HCT116 (cell line): ENCODE measurements at regions not wholly inside any gene's neighbourhood (a gene's known extent, or its start where the extent isn't known, plus 50 kb on each side); places are given as distances from the start of the nearest gene placed in this dataset.
"Not testable (repeated sequence)": the region's sequence is repeated elsewhere in the genome, so short reads cannot be mapped to it uniquely, and the experiment has no call there.

Experiments
- ATAC-seq: fragments of 200-7000 bp; cut with Tn5 transposase; 2 replicates; pipeline ENCODE4 v1.9.1; 2020; ENCODE audit warnings: mild to moderate bottlenecking, moderate library complexity
- BruUV-seq: library from RNA; stranded (reverse); fragments of 400-500 nt; replicated peaks from 2 replicates; lab custom pipeline; 2021; lab: Mats Ljungman, UMichigan
- CTCF ChIA-PET: fragments of 300-600 bp; sonication (Branson Sonifier 250); formaldehyde crosslinking; loops from one replicate; lab custom pipeline; 2021; ENCODE audit warnings: antibody characterized with exemption; lab: Charles Lee
- POLR2A ChIA-PET: fragments of 300-600, 350-600 bp; sonication (Branson Sonifier 250); formaldehyde crosslinking; loops from one replicate; lab custom pipeline; 2021; ENCODE audit warnings: antibody characterized with exemption; lab: Charles Lee
- RAD21 ChIA-PET, 2 experiments: fragments of 300-600 bp; sonication (Branson Sonifier 250); formaldehyde crosslinking; loops; one replicate each; lab custom pipeline; 2023; ENCODE audit warnings: low total read pairs in 2 of 2; ENCODE audit not compliant: uncharacterized antibody in 2 of 2, unreplicated experiment in 2 of 2, low non-redundant PET in 1 of 2; lab: Charles Lee
- DNase-seq: peaks from one replicate; pipeline ENCODE4 v3.0.0-alpha.2; 2010; ENCODE audit warnings: low read depth, low spot score
- H2AFZ ChIP-seq: fragments of 200-600 bp; shearing (Covaris generic), sonication (generic); 2 replicates; pipeline ENCODE4 v1.6.1; 2017; ENCODE audit warnings: low read depth, mixed run types, mixed read lengths, antibody characterized with exemption, low read length; ENCODE audit not compliant: poor library complexity, severe bottlenecking
- H3K27ac ChIP-seq: 2 replicates; pipeline ENCODE4 v1.5.1; 2012; ENCODE audit warnings: low read depth, low read length
- H3K27me3 ChIP-seq: fragments of 200-600 bp; sonication (generic); 2 replicates; pipeline ENCODE4 v1.6.1; 2016; ENCODE audit warnings: mixed run types, low read length, mixed read lengths; ENCODE audit not compliant: insufficient read depth
- H3K36me3 ChIP-seq, 2 experiments: fragments of 200-500 bp in 1 of 2; fragments of 200-600 bp in 1 of 2; sonication (Bioruptor generic) in 1 of 2; sonication (generic) in 1 of 2; 2 replicates each; pipeline versions ENCODE4 v1.5.1 to v1.6.1; 2014 to 2016; ENCODE audit warnings: low read length in 2 of 2, inconsistent platforms in 1 of 2, mixed read lengths in 1 of 2, mixed run types in 1 of 2; ENCODE audit not compliant: insufficient read depth in 2 of 2, control insufficient read depth in 1 of 2
- H3K4me1 ChIP-seq, 2 experiments: fragments of 200-600 bp in 1 of 2; sonication (generic) in 1 of 2; 2 replicates each; pipeline versions ENCODE4 v1.5.1 to v1.6.1; 2012 to 2017; ENCODE audit warnings: low read length in 2 of 2, inconsistent platforms in 1 of 2, mild to moderate bottlenecking in 1 of 2, mixed read lengths in 1 of 2, mixed run types in 1 of 2, moderate library complexity in 1 of 2; ENCODE audit not compliant: insufficient read depth in 2 of 2, control insufficient read depth in 1 of 2
- H3K4me2 ChIP-seq: fragments of 200-600 bp; sonication (generic); 2 replicates; pipeline ENCODE4 v1.6.1; 2017; ENCODE audit warnings: mixed run types, low read length, mixed read lengths
- H3K4me3 ChIP-seq, 2 experiments: fragments of 200-600 bp in 1 of 2; sonication (generic) in 1 of 2; replicated peaks in 1 of 2; 2 replicates each; pipeline ENCODE4 v1.5.1; 2011 to 2016; ENCODE audit warnings: low read length in 2 of 2, control low read depth in 1 of 2, low read depth in 1 of 2, mild to moderate bottlenecking in 1 of 2, mixed read lengths in 1 of 2, mixed run types in 1 of 2
- H3K79me2 ChIP-seq: fragments of 200-600 bp; sonication (generic); 2 replicates; pipeline ENCODE4 v1.6.1; 2017; ENCODE audit warnings: mild to moderate bottlenecking, mixed run types, low read length, moderate library complexity, mixed read lengths; ENCODE audit not compliant: insufficient read depth
- H3K9ac ChIP-seq: fragments of 200-600 bp; sonication (generic); 2 replicates; pipeline ENCODE4 v1.6.1; 2016; ENCODE audit warnings: low read length, mixed read lengths
- H3K9me2 ChIP-seq: fragments of 200-600 bp; sonication (generic), shearing (Covaris generic); 2 replicates; pipeline ENCODE4 v1.6.1; 2017; ENCODE audit warnings: mixed run types, mild to moderate bottlenecking, moderate library complexity; ENCODE audit not compliant: insufficient read depth
- H3K9me3 ChIP-seq, 2 experiments: fragments of 200-500 bp in 1 of 2; fragments of 200-600 bp in 1 of 2; sonication (Bioruptor generic) in 1 of 2; sonication (generic) in 1 of 2; 2 replicates each; pipeline ENCODE4 v1.6.1; 2014 to 2017; ENCODE audit warnings: low read length in 2 of 2, mixed read lengths in 2 of 2, inconsistent platforms in 1 of 2, low read depth in 1 of 2, mild to moderate bottlenecking in 1 of 2, mixed run types in 1 of 2, moderate library complexity in 1 of 2; ENCODE audit not compliant: control insufficient read depth in 1 of 2, insufficient read depth in 1 of 2
- H4K20me1 ChIP-seq: fragments of 200-600 bp; sonication (generic), shearing (Covaris generic); 2 replicates; pipeline ENCODE4 v1.6.1; 2017; ENCODE audit warnings: mixed run types, mild to moderate bottlenecking, moderate library complexity; ENCODE audit not compliant: insufficient read depth
- POLR2AphosphoS5 ChIP-seq: IDR thresholded peaks from 2 replicates; pipeline ENCODE4 v1.6.1; 2011; ENCODE audit warnings: mild to moderate bottlenecking, low read depth, low read length, moderate library complexity
- SIN3A ChIP-seq: IDR thresholded peaks from 2 replicates; pipeline ENCODE4 v1.6.1; 2012; ENCODE audit warnings: low read depth
- intact Hi-C: fragments of 100-400 bp; cut with micrococcal nuclease; formaldehyde crosslinking; loops from 2 replicates; pipeline ENCODE4 v1.10.0; 2022

DNA sequence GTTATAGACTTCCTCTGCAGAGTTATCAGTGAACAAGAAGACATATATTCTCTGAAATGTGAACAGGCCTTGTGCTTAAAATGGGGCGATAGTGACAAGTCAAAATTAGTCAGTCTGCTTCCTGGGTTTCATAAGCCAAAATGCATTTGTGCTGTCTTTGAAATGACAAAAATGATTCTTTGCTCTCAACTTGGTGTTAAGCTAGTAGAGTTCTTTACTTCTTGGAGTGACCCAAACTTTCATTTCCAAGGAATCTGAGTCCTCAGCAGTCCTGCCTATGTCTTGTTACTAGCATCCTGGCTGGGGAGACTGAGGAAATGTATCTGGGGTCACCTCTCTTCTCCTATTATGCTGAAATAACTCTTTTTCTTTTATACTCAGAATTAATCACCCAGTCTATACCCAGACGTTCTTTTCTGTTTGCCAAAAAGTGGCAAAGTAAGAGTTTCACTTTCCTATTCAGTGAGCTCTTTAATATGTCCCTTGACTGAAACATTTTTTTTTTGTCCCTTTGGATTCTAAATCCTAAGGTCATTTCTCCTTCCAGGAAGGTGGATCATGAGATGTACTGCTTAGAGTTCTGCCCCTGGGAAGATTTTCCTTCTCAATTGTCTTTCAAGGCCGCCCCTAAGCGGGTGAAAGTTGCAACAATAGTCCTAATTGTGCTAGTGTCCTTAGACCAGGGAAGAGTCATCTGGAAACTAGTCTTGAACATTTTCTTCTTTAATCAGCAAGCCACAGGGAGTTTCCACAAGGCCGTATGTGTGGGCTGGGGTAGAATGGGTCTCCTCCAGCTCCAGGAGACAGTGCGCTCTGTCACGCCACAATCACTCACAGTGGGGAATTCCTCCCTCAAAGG, 53.0 kb upstream of the RDX start:
- no peaks in the 10 kb centered on the region for H3K9me2 ChIP-seq
- H3K9me3 ChIP-seq, result no peaks in the 10 kb centered on the region
- H3K9ac ChIP-seq, result no peak overlapping the region
- no peak overlapping the region for H2AFZ ChIP-seq
- H3K27ac ChIP-seq, result no peak overlapping the region
- DNase-seq, result no peak
- H3K4me2 ChIP-seq, result no peak overlapping the region
- no TSS peak for BruUV-seq
- CTCF ChIA-PET, result no interaction called here
- intact Hi-C loops, result no loop called here
- TF ChIP-seq POLR2AphosphoS5 (no peak), SIN3A (no peak)
- POLR2A ChIA-PET, result no interaction called here
- RAD21 ChIA-PET, result no interaction called here
- 0 out of 4 replicates have a peak, but pooled peaks cover 0 to 3% of the 10 kb centered on the region in 2 experiments for H3K36me3 ChIP-seq
- no peaks in the 10 kb centered on the region for H3K27me3 ChIP-seq
- ATAC-seq, result no peak; the same call in 1 of the 2 replicates
- no peaks in the 10 kb centered on the region for H3K79me2 ChIP-seq
- H4K20me1 ChIP-seq, result no peaks in the 10 kb centered on the region
- H3K4me3 ChIP-seq, result no peak overlapping the region
- H3K4me1 ChIP-seq, result peaks cover 2 to 4% of the 10 kb centered on the region in 2 experiments; a peak in 2 of 4 replicates

DNA sequence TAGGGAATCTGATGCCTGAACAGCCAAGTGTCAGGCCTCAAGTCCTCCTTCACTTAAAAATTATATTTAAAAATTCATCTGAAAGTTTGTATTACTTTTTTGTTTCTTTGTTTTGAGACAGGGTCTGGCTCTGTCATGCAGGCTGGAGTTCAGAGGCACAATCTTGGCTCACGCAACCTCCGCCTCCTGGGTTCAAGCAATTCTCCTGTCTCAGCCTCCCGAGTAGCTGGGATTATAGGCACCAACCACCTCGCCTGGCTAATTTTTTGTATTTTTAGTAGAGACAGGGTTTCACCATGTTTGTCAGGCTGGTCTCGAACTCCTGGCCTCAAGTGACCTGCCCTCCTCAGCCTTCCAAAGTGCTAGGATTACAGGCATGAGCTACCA, 53.6 kb upstream of the RDX start:
- intact Hi-C loops, H3K4me2 ChIP-seq, DNase-seq, H2AFZ ChIP-seq, H4K20me1 ChIP-seq, H3K4me3 ChIP-seq, H3K27me3 ChIP-seq, POLR2A ChIA-PET, H3K9ac ChIP-seq, H3K27ac ChIP-seq, RAD21 ChIA-PET, H3K36me3 ChIP-seq, H3K79me2 ChIP-seq, ATAC-seq, BruUV-seq, CTCF ChIA-PET, H3K4me1 ChIP-seq, H3K9me3 ChIP-seq, H3K9me2 ChIP-seq: not testable (repeated sequence)
